ENCODE measurements at regions not wholly inside any gene's neighbourhood (a gene's known extent, or its start where the extent isn't known, plus 50 kb on each side); places are given as distances from the start of the nearest gene placed in this dataset.

GRCh38 chr10:42975558-42976340 lies 101.1 kb upstream of the RET start:
- peak; percentile 40 for DNase-seq
- no peak overlapping the region for H3K4me3 Mint-ChIP-seq

More at GRCh38 chr10:42975558-42976340, 101.1 kb upstream of the RET start:
- no peaks in the 10 kb centered on the region for H3K4me1 ChIP-seq (ENCODE audit: insufficient read depth, low read length)
- no peak overlapping the region for H2AFZ ChIP-seq (ENCODE audit: low read length)
- H3K4me1 Mint-ChIP-seq: peaks cover 0 to 10% of the 10 kb centered on the region in 2 experiments; a peak in 2 of 4 replicates
- no peak overlapping the region for H2BK5ac ChIP-seq (ENCODE audit: insufficient read length, low read length)
- H3K27ac ChIP-seq (ENCODE audit: insufficient read length, low read depth, low read length): no peak overlapping the region
- no CpG with 5 or more reads among the region's 21 CpGs for WGBS (ENCODE audit: extremely low coverage, insufficient read length, low lambda C conversion rate)
- no peak overlapping the region for H2BK15ac ChIP-seq (ENCODE audit: low read depth, low read length)
- H3K4me2 ChIP-seq (ENCODE audit: insufficient read depth, insufficient read length, low read length): no peak overlapping the region
- no peak overlapping the region for H3K18ac ChIP-seq (ENCODE audit: insufficient read length, low read depth, low read length)
- H3K27ac Mint-ChIP-seq: no peak overlapping the region; a peak in 1 of 7 replicates
- no peak overlapping the region for H3K4ac ChIP-seq (ENCODE audit: low read depth, low read length)
- no peaks in the 10 kb centered on the region for H3K23me2 ChIP-seq (ENCODE audit: insufficient read length, low read depth, low read length, poor library complexity, severe bottlenecking)
- no peak overlapping the region for H3K56ac ChIP-seq (ENCODE audit: insufficient read length, low read depth, low read length)
- H3K9me3 ChIP-seq (ENCODE audit: control insufficient read depth, low read depth, low read length): no peaks in the 10 kb centered on the region
- no peak overlapping the region; the same call in 1 of the 2 replicates for H3K14ac ChIP-seq (ENCODE audit: insufficient read depth, low read length)
- H2BK12ac ChIP-seq (ENCODE audit: insufficient read length, low read depth, low read length): no peak overlapping the region
- H2BK120ac ChIP-seq (ENCODE audit: low read depth, low read length, poor library complexity, severe bottlenecking): no peak overlapping the region
- no peaks in the 10 kb centered on the region; a peak in 1 of 5 replicates for H3K9me3 Mint-ChIP-seq
- H2AK5ac ChIP-seq (ENCODE audit: insufficient read length, low read length): no peak overlapping the region
- no peaks in the 10 kb centered on the region; a peak in 1 of 7 replicates for H3K36me3 Mint-ChIP-seq (ENCODE audit: insufficient read depth in 1 of 3, low read depth in 3 of 3)
- no peak overlapping the region for H2BK20ac ChIP-seq (ENCODE audit: low read depth, low read length, poor library complexity, severe bottlenecking)
- H3K9ac ChIP-seq (ENCODE audit: extremely low read depth, insufficient read length, low read length): no peak overlapping the region
- H3K27me3 Mint-ChIP-seq (ENCODE audit: low read depth): no peaks in the 10 kb centered on the region; the same call in 1 of the 2 replicates
- no peak overlapping the region for H4K91ac ChIP-seq (ENCODE audit: insufficient read length, low read depth, low read length)
- no peaks in the 10 kb centered on the region for H3K79me2 ChIP-seq (ENCODE audit: insufficient read depth, low read length)
- no peak overlapping the region for H4K8ac ChIP-seq (replicated peaks; ENCODE audit: insufficient read length, low read depth, low read length)
- no peaks in the 10 kb centered on the region for H3K27me3 ChIP-seq (ENCODE audit: insufficient read depth, low read length)
- no peaks in the 10 kb centered on the region for H4K20me1 ChIP-seq (ENCODE audit: control insufficient read depth, insufficient read depth, insufficient read length)
- H3K79me1 ChIP-seq (ENCODE audit: insufficient read depth, low read depth, low read length, poor library complexity, severe bottlenecking): no peaks in the 10 kb centered on the region
- H3K23ac ChIP-seq (ENCODE audit: insufficient read length, low read depth, low read length): no peak overlapping the region
- no peak overlapping the region for H3T11ph ChIP-seq (ENCODE audit: low read length)
- H4K5ac ChIP-seq (ENCODE audit: insufficient read length, low read depth, low read length): no peak overlapping the region
- TF ChIP-seq, protein P1, sequence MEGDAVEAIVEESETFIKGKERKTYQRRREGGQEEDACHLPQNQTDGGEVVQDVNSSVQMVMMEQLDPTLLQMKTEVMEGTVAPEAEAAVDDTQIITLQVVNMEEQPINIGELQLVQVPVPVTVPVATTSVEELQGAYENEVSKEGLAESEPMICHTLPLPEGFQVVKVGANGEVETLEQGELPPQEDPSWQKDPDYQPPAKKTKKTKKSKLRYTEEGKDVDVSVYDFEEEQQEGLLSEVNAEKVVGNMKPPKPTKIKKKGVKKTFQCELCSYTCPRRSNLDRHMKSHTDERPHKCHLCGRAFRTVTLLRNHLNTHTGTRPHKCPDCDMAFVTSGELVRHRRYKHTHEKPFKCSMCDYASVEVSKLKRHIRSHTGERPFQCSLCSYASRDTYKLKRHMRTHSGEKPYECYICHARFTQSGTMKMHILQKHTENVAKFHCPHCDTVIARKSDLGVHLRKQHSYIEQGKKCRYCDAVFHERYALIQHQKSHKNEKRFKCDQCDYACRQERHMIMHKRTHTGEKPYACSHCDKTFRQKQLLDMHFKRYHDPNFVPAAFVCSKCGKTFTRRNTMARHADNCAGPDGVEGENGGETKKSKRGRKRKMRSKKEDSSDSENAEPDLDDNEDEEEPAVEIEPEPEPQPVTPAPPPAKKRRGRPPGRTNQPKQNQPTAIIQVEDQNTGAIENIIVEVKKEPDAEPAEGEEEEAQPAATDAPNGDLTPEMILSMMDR (conservative IDR thresholded peaks at IDR 0.05): peak; percentile 38; the same call in 1 of the 3 replicates

Measured in H9 (cell line).